ENCODE measurements at regions not wholly inside any gene's neighbourhood (a gene's known extent, or its start where the extent isn't known, plus 50 kb on each side); places are given as distances from the start of the nearest gene placed in this dataset.

- TF ChIP-seq POLR2AphosphoS5 (IDR thresholded peaks at IDR 0.05; ENCODE audit: borderline replicate concordance, low read depth, low read length) (no peak), EZH2 (IDR thresholded peaks at IDR 0.05) (no peak), FOXP2 (optimal IDR thresholded peaks at IDR 0.05; ENCODE audit: control extremely low read depth, extremely low read length, insufficient read depth) (no peak)
These were observed 87.8 kb downstream of the RRM2 start for GRCh38 chr2:10210336-10210735.

Measured in SK-N-MC (cell line).